ENCODE measurements at regions not wholly inside any gene's neighbourhood (a gene's known extent, or its start where the extent isn't known, plus 50 kb on each side); places are given as distances from the start of the nearest gene placed in this dataset.

DNA sequence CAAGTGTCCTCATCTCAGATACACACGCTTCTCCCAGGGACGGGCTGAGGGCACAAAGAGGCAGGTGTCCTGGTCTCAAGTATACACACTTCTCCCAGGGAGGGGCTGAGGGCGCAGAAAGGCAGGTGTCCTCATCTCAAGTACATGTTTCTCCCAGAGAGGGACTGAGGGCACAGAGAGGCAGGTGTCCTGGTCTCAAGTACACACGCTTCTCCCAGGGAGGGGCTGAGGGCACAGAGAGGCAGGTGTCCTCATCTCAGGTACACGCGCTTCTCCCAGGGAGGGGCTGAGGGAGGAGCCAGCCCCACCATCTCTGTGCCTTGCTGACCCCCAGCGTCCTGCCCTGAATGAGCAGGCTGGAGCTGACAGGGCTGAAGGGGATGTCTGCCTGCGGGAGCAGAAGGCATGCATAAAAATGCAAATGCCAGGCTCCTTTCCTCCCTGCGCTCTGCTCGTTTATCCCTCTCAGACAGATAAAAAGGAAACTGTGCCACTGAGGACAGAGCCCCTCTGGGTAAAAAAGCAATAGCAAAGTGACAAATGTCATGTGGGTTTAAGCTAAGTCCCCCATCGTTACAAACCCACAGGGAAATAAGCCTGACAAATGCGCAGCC lies 96.1 kb upstream of the UQCRFS1 start:
- Histone ChIP-seq H3K9me3 (ENCODE audit: severe bottlenecking) (no peaks in the 10 kb centered on the region), H3K27me3 (ENCODE audit: insufficient read depth, low read depth, severe bottlenecking) (peaks cover 91% of the 10 kb centered on the region), H3K27ac (no peak overlapping the region), H3K36me3 (no peaks in the 10 kb centered on the region), H3K4me3 (ENCODE audit: low read depth, low read length) (no peak overlapping the region)
- TF ChIP-seq, protein P1, sequence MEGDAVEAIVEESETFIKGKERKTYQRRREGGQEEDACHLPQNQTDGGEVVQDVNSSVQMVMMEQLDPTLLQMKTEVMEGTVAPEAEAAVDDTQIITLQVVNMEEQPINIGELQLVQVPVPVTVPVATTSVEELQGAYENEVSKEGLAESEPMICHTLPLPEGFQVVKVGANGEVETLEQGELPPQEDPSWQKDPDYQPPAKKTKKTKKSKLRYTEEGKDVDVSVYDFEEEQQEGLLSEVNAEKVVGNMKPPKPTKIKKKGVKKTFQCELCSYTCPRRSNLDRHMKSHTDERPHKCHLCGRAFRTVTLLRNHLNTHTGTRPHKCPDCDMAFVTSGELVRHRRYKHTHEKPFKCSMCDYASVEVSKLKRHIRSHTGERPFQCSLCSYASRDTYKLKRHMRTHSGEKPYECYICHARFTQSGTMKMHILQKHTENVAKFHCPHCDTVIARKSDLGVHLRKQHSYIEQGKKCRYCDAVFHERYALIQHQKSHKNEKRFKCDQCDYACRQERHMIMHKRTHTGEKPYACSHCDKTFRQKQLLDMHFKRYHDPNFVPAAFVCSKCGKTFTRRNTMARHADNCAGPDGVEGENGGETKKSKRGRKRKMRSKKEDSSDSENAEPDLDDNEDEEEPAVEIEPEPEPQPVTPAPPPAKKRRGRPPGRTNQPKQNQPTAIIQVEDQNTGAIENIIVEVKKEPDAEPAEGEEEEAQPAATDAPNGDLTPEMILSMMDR (IDR thresholded peaks at IDR 0.05; ENCODE audit: low read depth, low read length), result no peak
- no peak for DNase-seq

DNA sequence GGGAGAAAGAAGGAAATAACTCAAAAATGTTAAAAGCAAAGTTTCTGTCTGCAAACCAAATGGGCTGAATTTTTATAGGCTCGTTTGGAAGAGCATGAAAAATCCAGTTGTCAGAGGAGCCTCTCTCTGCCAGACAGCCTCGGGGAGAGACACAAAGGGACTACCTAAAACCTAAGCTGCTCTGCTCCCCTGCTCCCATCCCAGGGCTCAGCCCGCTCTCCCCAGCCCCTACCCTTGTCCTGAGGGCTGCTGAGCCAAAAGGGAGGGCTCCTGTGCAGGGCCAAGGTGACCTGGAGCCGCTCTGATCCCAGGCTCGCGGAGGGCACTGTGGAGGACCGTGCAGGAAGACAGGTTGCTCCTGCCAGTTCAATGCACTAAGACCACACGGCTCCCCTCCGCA lies 96.7 kb upstream of the UQCRFS1 start:
- DNase-seq, result no peak
- Histone ChIP-seq H3K36me3 (no peaks in the 10 kb centered on the region), H3K27ac (no peak overlapping the region), H3K27me3 (ENCODE audit: insufficient read depth, low read depth, severe bottlenecking) (peaks cover 91% of the 10 kb centered on the region), H3K4me3 (ENCODE audit: low read depth, low read length) (no peak overlapping the region), H3K9me3 (ENCODE audit: severe bottlenecking) (no peaks in the 10 kb centered on the region)
- TF ChIP-seq, protein P1 (IDR thresholded peaks at IDR 0.05; ENCODE audit: low read depth, low read length), result no peak

DNA sequence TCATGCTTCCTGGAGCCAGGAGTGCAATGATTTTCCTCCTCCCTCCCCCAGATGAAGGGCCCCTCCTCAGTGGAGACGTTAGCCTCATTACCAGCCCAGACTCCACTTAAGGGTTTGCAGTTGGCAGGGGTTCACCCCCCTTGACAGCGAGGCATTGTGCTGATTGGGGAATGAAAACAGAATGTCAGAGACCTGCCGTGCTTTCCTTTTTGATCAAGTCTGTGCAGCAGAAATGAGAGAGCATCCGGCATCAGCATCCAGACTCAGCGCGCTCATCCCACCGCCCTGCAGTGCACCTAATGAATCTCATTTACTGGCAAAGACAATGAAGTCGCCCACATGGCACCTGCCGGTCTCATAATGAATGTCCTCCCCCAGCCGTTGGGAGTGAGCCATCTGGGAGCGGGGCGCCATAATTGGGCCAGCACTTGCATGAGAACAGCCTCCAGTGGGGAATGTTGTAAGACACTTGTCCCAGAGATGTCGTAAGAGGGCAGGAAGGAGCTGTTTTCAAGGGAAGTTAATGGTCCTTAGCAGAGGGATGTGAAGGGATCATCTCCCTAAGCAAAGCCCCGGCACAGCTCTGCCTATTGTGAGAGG lies 98.3 kb upstream of the UQCRFS1 start:
- TF ChIP-seq, protein P1 (IDR thresholded peaks at IDR 0.05; ENCODE audit: low read depth, low read length), result no peak
- no peaks in the 10 kb centered on the region for H3K36me3 ChIP-seq
- H3K4me3 ChIP-seq (ENCODE audit: low read depth, low read length), result no peak overlapping the region
- H3K27me3 ChIP-seq (ENCODE audit: insufficient read depth, low read depth, severe bottlenecking), result peaks cover 96% of the 10 kb centered on the region
- H3K9me3 ChIP-seq (ENCODE audit: severe bottlenecking), result no peaks in the 10 kb centered on the region
- H3K27ac ChIP-seq, result no peak overlapping the region
- no peak for DNase-seq

DNA sequence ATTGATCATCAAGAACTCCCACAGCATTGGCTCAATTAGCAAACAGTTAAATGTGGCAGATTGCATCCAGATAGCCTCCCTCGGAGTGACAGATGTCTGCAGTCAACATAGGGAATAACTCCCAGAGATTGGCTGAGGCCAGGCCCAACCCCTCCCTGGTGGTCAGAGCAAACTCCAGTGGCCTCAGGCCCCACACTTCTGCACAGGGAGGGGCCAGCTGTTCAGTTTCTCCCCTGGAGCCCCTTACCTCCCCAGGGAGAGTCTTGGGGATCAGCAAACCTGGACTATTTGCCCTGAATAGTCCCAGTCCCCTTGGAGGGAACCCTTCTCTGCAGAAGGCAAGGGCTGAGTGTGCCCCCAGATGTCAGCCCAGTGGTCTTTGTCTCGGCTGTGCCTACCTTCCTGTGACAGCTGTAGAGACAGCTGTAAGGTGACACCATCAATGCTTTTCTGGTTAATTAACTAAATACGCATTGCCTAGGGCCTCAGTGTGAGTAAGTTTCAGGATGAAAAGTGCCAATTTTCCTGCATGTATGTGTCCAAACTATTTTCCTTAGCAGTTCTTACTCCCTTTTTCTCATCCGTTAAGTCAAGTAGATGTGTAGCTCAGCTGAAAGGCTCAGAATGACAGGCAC lies 102.7 kb upstream of the UQCRFS1 start:
- no peaks in the 10 kb centered on the region for H3K36me3 ChIP-seq
- no peak for DNase-seq
- no peaks in the 10 kb centered on the region for H3K9me3 ChIP-seq (ENCODE audit: severe bottlenecking)
- H3K27ac ChIP-seq, result no peak overlapping the region
- no peak overlapping the region for H3K4me3 ChIP-seq (ENCODE audit: low read depth, low read length)
- TF ChIP-seq, protein P1 (IDR thresholded peaks at IDR 0.05; ENCODE audit: low read depth, low read length), result no peak
- peaks cover 92% of the 10 kb centered on the region for H3K27me3 ChIP-seq (ENCODE audit: insufficient read depth, low read depth, severe bottlenecking)

DNA sequence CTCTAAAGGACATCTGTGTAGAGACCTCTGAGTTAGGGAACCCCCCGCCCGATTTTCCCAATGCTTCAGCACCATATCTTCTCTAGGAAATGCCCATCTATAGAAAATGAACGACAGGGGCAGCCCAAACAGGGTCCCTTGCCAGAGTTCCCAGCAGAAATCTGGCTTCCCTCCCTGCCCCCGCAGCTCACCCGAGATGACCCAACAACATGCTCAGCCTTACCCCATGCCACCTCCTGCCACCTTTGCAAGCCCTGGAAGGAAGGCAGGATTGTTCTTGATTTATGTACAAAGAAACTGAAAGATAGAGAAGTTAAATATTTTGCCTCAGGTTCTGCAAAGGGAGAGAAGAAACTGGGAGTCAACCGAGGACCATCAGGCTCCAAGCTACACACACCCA lies 105.6 kb upstream of the UQCRFS1 start:
- Histone ChIP-seq H3K27me3 (ENCODE audit: insufficient read depth, low read depth, severe bottlenecking) (peaks cover 90% of the 10 kb centered on the region), H3K9me3 (ENCODE audit: severe bottlenecking) (no peaks in the 10 kb centered on the region), H3K27ac (no peak overlapping the region), H3K4me3 (ENCODE audit: low read depth, low read length) (no peak overlapping the region), H3K36me3 (no peaks in the 10 kb centered on the region)
- TF ChIP-seq, protein P1 (IDR thresholded peaks at IDR 0.05; ENCODE audit: low read depth, low read length), result no peak
- no peak for DNase-seq

All from WERI-Rb-1 (cell line).